ENCODE measurements at regions not wholly inside any gene's neighbourhood (a gene's known extent, or its start where the extent isn't known, plus 50 kb on each side); places are given as distances from the start of the nearest gene placed in this dataset.

DNA sequence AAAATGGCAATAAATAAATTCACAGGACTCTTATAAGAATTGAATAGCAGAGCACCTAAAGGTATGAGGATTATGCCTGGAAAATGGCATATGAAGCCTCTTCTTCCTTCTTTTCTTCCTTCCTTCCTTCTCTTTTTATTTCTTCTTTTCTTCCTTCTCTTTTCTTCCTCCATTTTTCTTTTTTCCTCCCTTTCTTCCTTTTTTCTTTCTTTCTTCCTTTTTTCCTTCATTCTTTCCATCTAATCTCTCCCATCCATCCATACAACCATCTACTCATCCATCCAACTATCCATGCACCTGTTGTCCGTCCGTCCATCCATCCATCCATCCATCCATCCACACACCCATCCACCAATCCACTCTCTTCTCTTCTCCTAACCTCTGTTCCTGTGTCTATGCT, 173.8 kb downstream of the TBX5 start:
- DNase-seq: no peak
- Histone ChIP-seq H3K9ac (ENCODE audit: low read length) (no peak overlapping the region), H2BK12ac (ENCODE audit: low read length in 2 of 2) (no peak overlapping the region), H3K4ac (ENCODE audit: low read depth in 1 of 2, low read length in 2 of 2) (no peak overlapping the region), H2BK15ac (ENCODE audit: low read depth, poor library complexity, severe bottlenecking) (no peak overlapping the region), H3K23ac (ENCODE audit: low read length in 2 of 2) (no peak overlapping the region), H3K27me3 (ENCODE audit: control insufficient read depth in 1 of 2, insufficient read depth in 1 of 2, low read length in 2 of 2) (peaks cover 0 to 80% of the 10 kb centered on the region in 2 experiments), H3K4me1 (ENCODE audit: control insufficient read depth, insufficient read depth, low read depth, low read length) (no peaks in the 10 kb centered on the region), H3K14ac (ENCODE audit: low read length in 2 of 2) (no peak overlapping the region), H3K9me3 (ENCODE audit: control insufficient read depth, low read length) (peaks cover 11% of the 10 kb centered on the region), H4K91ac (ENCODE audit: low read length) (no peak overlapping the region), H2BK120ac (ENCODE audit: low read depth, low read length) (no peak overlapping the region), H2AK5ac (ENCODE audit: low read length, severe bottlenecking) (no peak overlapping the region), H2BK5ac (ENCODE audit: low read depth, low read length, poor library complexity, severe bottlenecking) (no peak overlapping the region), H4K8ac (ENCODE audit: low read length) (no peak overlapping the region), H3K4me3 (ENCODE audit: insufficient read depth in 1 of 2, low read depth in 1 of 2, low read length in 2 of 2) (no peak overlapping the region), H3K36me3 (ENCODE audit: control insufficient read depth in 1 of 2, insufficient read depth in 2 of 2, low read depth in 1 of 2, low read length in 2 of 2) (no peaks in the 10 kb centered on the region), H3K79me1 (replicated peaks; ENCODE audit: low read length, poor library complexity, severe bottlenecking) (no peaks in the 10 kb centered on the region), H3K18ac (ENCODE audit: low read depth in 1 of 2, low read length in 2 of 2) (no peak overlapping the region), H3K4me2 (ENCODE audit: low read length, poor library complexity, severe bottlenecking) (no peak overlapping the region), H3K27ac (ENCODE audit: low read length, poor library complexity, severe bottlenecking) (no peak overlapping the region), H2AFZ (ENCODE audit: low read depth, low read length) (no peak overlapping the region)
- 94% methylated on average over 2 of the region's 2 CpGs for whole genome bisulfite sequencing

DNA sequence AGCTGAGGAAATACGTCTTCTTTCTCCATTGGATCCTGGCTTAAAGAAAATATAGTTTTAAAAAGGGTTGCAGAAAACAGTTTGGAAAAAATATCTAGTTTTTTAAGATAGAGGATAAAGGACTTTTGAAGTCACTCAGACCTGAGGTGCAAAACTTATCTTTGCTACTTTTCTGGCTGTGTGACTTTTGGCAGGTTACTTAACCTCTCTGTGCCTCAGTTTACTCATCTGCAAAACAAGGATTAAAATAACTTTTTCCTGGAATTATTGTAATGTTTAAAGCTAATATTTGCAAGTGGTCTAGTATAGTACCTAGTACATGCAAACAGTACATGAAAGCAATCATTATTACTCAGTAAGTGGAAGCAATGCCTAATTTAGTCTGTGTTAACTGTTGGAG, 176.8 kb downstream of the TBX5 start:
- Histone ChIP-seq H3K9me3 (ENCODE audit: control insufficient read depth, low read length) (peaks cover 11% of the 10 kb centered on the region), H3K4me3 (ENCODE audit: insufficient read depth in 1 of 2, low read depth in 1 of 2, low read length in 2 of 2) (no peak overlapping the region), H3K4ac (ENCODE audit: low read depth in 1 of 2, low read length in 2 of 2) (no peak overlapping the region), H2AFZ (ENCODE audit: low read depth, low read length) (no peak overlapping the region), H3K18ac (ENCODE audit: low read depth in 1 of 2, low read length in 2 of 2) (no peak overlapping the region), H3K79me1 (replicated peaks; ENCODE audit: low read length, poor library complexity, severe bottlenecking) (no peaks in the 10 kb centered on the region), H3K27ac (ENCODE audit: low read length, poor library complexity, severe bottlenecking) (no peak overlapping the region), H2AK5ac (ENCODE audit: low read length, severe bottlenecking) (no peak overlapping the region), H4K91ac (ENCODE audit: low read length) (no peak overlapping the region), H3K4me2 (ENCODE audit: low read length, poor library complexity, severe bottlenecking) (no peak overlapping the region), H3K23ac (ENCODE audit: low read length in 2 of 2) (no peak overlapping the region), H3K36me3 (ENCODE audit: control insufficient read depth in 1 of 2, insufficient read depth in 2 of 2, low read depth in 1 of 2, low read length in 2 of 2) (no peaks in the 10 kb centered on the region), H2BK12ac (ENCODE audit: low read length in 2 of 2) (no peak overlapping the region), H4K8ac (ENCODE audit: low read length) (no peak overlapping the region), H3K9ac (ENCODE audit: low read length) (no peak overlapping the region), H3K27me3 (ENCODE audit: control insufficient read depth in 1 of 2, insufficient read depth in 1 of 2, low read length in 2 of 2) (peaks cover 0 to 83% of the 10 kb centered on the region in 2 experiments), H3K4me1 (ENCODE audit: control insufficient read depth, insufficient read depth, low read depth, low read length) (no peaks in the 10 kb centered on the region), H2BK120ac (ENCODE audit: low read depth, low read length) (no peak overlapping the region), H3K14ac (ENCODE audit: low read length in 2 of 2) (no peak overlapping the region), H2BK15ac (ENCODE audit: low read depth, poor library complexity, severe bottlenecking) (no peak overlapping the region), H2BK5ac (ENCODE audit: low read depth, low read length, poor library complexity, severe bottlenecking) (no peak overlapping the region)
- DNase-seq: no peak
- 57% methylated on average over 1 of the region's 1 CpG for WGBS

DNA sequence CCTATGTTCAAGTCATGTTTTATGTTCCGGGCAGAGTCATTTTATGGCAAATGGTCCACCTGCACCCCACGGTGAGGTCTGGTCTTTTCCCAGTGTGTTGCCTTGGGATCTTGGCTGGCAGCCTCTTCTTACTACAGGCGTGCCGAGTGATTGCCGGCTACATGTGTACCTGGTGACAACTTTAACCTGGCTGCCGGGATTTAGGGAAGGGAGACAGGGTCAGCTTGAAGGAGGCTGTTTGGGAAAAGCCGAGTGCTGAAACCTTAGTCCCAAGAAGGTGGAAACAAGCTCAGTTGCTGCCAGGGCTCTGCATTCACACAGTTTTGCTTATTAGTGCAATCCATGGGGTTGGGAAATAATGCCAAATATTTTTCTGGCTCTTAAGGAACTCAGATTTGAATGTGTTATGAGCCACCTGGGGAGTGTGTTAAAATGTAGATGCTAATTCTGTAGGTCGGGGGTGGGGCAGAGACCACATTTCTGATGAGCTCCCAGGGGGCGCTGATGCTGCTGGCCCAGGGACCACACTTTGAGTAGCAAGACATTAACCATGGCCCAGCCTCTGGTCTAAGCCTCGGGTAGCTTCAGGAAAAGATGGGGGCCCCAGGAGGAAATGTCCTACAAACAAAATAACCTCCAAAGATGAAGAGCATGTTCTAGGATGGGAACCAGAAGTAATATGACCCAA, 179.6 kb downstream of the TBX5 start:
- Histone ChIP-seq H3K36me3 (ENCODE audit: control insufficient read depth in 1 of 2, insufficient read depth in 2 of 2, low read depth in 1 of 2, low read length in 2 of 2) (no peaks in the 10 kb centered on the region), H3K79me1 (replicated peaks; ENCODE audit: low read length, poor library complexity, severe bottlenecking) (no peaks in the 10 kb centered on the region), H3K4me3 (ENCODE audit: insufficient read depth in 1 of 2, low read depth in 1 of 2, low read length in 2 of 2) (no peak overlapping the region), H2AFZ (ENCODE audit: low read depth, low read length) (no peak overlapping the region), H3K27me3 (ENCODE audit: control insufficient read depth in 1 of 2, insufficient read depth in 1 of 2, low read length in 2 of 2) (peaks cover 0 to 68% of the 10 kb centered on the region in 2 experiments), H3K4me2 (ENCODE audit: low read length, poor library complexity, severe bottlenecking) (no peak overlapping the region), H3K4ac (ENCODE audit: low read depth in 1 of 2, low read length in 2 of 2) (no peak overlapping the region), H3K9ac (ENCODE audit: low read length) (no peak overlapping the region), H3K14ac (ENCODE audit: low read length in 2 of 2) (no peak overlapping the region), H4K91ac (ENCODE audit: low read length) (no peak overlapping the region), H2BK120ac (ENCODE audit: low read depth, low read length) (no peak overlapping the region), H2BK15ac (ENCODE audit: low read depth, poor library complexity, severe bottlenecking) (no peak overlapping the region), H3K9me3 (ENCODE audit: control insufficient read depth, low read length) (peaks cover 11% of the 10 kb centered on the region), H3K18ac (ENCODE audit: low read depth in 1 of 2, low read length in 2 of 2) (no peak overlapping the region), H3K4me1 (ENCODE audit: control insufficient read depth, insufficient read depth, low read depth, low read length) (no peaks in the 10 kb centered on the region), H2AK5ac (ENCODE audit: low read length, severe bottlenecking) (no peak overlapping the region), H3K23ac (ENCODE audit: low read length in 2 of 2) (no peak overlapping the region), H4K8ac (ENCODE audit: low read length) (no peak overlapping the region), H3K27ac (ENCODE audit: low read length, poor library complexity, severe bottlenecking) (no peak overlapping the region), H2BK5ac (ENCODE audit: low read depth, low read length, poor library complexity, severe bottlenecking) (no peak overlapping the region), H2BK12ac (ENCODE audit: low read length in 2 of 2) (no peak overlapping the region)
- WGBS: 54% methylated on average over 10 of the region's 10 CpGs
- DNase-seq: no peak

DNA sequence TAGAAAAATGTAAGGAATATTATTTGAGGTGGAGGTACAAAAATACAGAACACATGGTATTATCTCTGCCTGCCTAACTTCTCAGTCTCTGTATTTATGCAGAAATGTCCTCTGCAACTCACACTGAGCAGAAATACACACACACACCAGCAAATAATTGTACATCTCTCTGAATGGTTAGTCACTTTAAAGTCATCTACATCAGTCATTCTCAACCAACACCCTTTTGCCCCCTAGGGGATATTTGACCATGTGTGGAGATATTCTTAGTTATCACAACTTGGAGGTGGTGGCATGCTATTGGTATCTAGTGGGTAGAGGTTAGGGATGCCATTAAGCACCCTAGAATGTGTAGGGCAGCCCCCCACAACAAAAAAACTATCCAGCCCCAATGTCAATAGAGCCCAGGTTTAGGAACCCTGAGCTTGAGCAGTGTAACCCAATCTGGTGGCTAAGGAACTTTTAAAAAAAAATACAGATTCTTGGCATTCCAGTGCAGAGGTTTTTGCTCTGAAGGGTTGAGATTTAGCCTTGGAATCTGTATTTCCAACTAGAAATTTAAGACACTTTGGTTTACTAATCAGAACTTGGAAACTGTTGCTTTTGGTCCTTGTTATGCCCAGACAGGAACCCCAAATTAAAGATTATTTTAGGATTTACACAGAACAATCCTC, 183.8 kb downstream of the TBX5 start:
- Histone ChIP-seq H3K14ac (ENCODE audit: low read length in 2 of 2) (no peak overlapping the region), H2BK15ac (ENCODE audit: low read depth, poor library complexity, severe bottlenecking) (no peak overlapping the region), H3K4me1 (ENCODE audit: control insufficient read depth, insufficient read depth, low read depth, low read length) (no peaks in the 10 kb centered on the region), H3K18ac (ENCODE audit: low read depth in 1 of 2, low read length in 2 of 2) (no peak overlapping the region), H2AFZ (ENCODE audit: low read depth, low read length) (no peak overlapping the region), H3K27me3 (ENCODE audit: control insufficient read depth in 1 of 2, insufficient read depth in 1 of 2, low read length in 2 of 2) (peaks cover 0 to 54% of the 10 kb centered on the region in 2 experiments), H3K27ac (ENCODE audit: low read length, poor library complexity, severe bottlenecking) (no peak overlapping the region), H3K9ac (ENCODE audit: low read length) (peak overlapping the region; percentile 34), H3K4ac (ENCODE audit: low read depth in 1 of 2, low read length in 2 of 2) (no peak overlapping the region), H3K36me3 (ENCODE audit: control insufficient read depth in 1 of 2, insufficient read depth in 2 of 2, low read depth in 1 of 2, low read length in 2 of 2) (no peaks in the 10 kb centered on the region), H2BK120ac (ENCODE audit: low read depth, low read length) (no peak overlapping the region), H3K4me3 (ENCODE audit: insufficient read depth in 1 of 2, low read depth in 1 of 2, low read length in 2 of 2) (peak overlapping the region in 1 of 2 experiments; percentile 16), H3K23ac (ENCODE audit: low read length in 2 of 2) (no peak overlapping the region), H3K9me3 (ENCODE audit: control insufficient read depth, low read length) (no peaks in the 10 kb centered on the region), H3K79me1 (replicated peaks; ENCODE audit: low read length, poor library complexity, severe bottlenecking) (no peaks in the 10 kb centered on the region), H2BK5ac (ENCODE audit: low read depth, low read length, poor library complexity, severe bottlenecking) (no peak overlapping the region), H4K8ac (ENCODE audit: low read length) (no peak overlapping the region), H3K4me2 (ENCODE audit: low read length, poor library complexity, severe bottlenecking) (no peak overlapping the region), H4K91ac (ENCODE audit: low read length) (no peak overlapping the region), H2BK12ac (ENCODE audit: low read length in 2 of 2) (no peak overlapping the region), H2AK5ac (ENCODE audit: low read length, severe bottlenecking) (no peak overlapping the region)
- no peak for DNase-seq

Data from mesenchymal stem cell (in vitro differentiated cells and primary cell).